Epithelial cell of proximal tubule (primary cell): ENCODE measurements at regions not wholly inside any gene's neighbourhood (a gene's known extent, or its start where the extent isn't known, plus 50 kb on each side); places are given as distances from the start of the nearest gene placed in this dataset.

Source experiments
- DNase-seq: peaks from one replicate; pipeline ENCODE4 v3.0.0-alpha.2; 2011; ENCODE audit warnings: low read depth
- H3K4me3 ChIP-seq: 2 replicates; pipeline ENCODE4 v1.5.1; 2011; ENCODE audit warnings: low read depth, mild to moderate bottlenecking, low read length
- CTCF ChIP-seq: conservative IDR thresholded peaks from 2 replicates; pipeline ENCODE4 v1.5.1; 2012; ENCODE audit warnings: low read depth, mild to moderate bottlenecking, low read length

DNA sequence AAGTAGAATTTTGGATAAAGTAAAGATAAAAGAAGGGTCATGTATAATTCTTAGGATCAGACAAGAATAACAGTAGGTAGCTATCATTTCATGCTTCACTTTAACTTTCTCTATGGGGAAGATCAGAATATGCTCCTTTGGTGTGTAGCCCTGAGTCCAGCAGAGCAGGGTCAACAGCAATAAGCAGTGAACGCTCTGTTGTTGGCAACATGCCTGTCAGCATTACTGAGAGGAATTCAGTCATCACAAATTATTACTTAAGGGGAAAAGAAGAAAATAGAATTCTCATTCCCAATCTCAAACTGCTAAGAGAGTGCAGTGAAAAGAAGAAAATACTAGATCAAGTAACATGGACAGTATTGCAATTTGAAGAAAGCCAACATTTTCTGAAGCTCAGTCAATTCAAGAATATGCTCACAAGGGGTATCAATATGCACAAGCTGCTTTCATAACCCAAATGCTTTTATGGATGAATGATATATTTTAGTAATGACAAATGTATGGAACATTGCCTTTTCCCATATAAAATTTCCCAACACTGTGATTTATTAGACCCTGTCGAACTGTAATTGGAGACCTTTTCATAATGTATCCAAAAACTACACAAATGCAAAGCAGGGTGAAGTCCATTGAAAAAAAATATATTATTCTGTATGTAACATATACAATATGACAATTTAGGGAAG lies 1359.4 kb downstream of the EFNA5 start:
- DNase-seq, result no peak

GRCh38 chr5:106307265-106307664 lies 1363.5 kb downstream of the EFNA5 start:
- no peak overlapping the region for H3K4me3 ChIP-seq
- DNase-seq, result no peak
- no peak for TF ChIP-seq CTCF

More for the DNA sequence above, 1359.4 kb downstream of the EFNA5 start:
- no peak for TF ChIP-seq CTCF
- no peak overlapping the region for H3K4me3 ChIP-seq

DNA sequence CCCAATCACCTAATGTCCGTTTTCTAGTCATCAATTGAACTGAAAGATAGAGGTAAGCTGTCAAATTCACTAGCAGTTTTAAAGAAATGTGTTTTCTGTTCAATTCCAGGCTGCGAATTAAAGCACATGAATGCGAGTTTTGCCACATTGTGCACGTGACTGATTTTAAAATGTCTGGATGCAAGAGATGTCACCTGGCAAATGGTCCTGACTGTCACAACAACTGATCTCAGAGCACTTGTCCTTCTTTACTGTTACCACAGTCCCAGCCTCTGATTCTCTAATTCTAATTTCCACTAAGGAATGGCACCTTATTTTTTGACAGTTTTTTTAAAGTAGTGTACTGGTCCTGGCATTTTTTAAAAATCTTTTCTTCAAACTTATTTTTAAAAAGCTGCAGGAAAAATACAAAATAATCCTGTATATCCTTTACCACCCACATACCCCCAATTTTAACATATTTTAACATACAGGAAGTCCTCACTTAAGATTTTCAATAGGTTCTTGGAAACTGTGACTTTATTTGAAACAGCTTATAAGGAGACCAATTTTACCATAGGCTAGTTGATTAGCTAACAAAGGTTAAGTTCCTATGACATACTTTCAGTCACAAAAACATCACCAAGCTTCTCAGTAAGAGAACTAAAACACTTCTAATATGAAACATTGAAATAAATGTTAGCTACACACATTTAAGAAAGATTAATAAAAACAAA lies 1364.3 kb downstream of the EFNA5 start:
- no peak for DNase-seq
- no peak overlapping the region for H3K4me3 ChIP-seq
- no peak for TF ChIP-seq CTCF

DNA sequence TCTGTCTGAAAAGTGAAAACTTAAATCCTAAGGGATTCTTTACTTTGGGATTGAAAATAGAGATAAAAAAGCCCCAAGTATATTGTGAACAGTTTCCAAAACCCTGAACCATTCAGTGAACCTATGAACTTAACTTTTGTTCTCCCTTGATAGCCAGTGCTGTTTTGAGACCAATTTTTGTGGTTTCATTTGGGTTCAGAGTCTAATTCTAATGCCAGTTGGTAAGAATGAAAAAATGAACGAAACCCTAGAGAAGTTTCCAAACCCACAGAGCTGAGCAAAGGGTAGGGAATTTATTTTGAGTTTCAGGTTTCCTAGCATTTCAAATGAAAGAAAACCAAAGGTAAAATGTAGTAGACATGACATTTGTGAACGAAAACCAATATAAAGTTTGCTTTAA lies 1366.8 kb downstream of the EFNA5 start:
- no peak for TF ChIP-seq CTCF

GRCh38 chr5:106292654-106293053 lies 1378.1 kb downstream of the EFNA5 start:
- no peak for TF ChIP-seq CTCF
- no peak for DNase-seq
- H3K4me3 ChIP-seq, result no peak overlapping the region

More for the DNA sequence above, 1366.8 kb downstream of the EFNA5 start:
- no peak for DNase-seq
- no peak overlapping the region for H3K4me3 ChIP-seq

DNA sequence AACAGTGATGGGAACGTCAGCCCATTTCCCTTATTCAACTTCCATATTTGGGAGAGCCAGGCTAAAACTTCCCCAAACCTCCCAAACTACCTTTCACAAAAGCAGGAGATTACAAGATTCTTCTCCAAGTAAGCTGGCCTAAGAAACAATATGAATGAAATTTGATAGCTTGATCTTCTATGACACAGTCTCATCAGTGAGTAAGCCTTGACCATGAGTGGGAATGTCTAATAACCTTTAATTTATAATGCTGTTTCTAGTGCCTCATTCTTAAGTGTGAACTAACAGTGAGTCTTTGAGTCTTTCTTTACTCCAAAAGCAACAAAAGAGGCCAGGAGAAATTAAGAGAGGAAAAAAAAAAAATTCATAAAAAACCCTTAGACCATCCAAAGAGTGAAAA lies 1379.9 kb downstream of the EFNA5 start:
- DNase-seq, result no peak
- no peak for TF ChIP-seq CTCF
- H3K4me3 ChIP-seq, result no peak overlapping the region
